IPS-20b (cell line): ENCODE measurements at regions not wholly inside any gene's neighbourhood (a gene's known extent, or its start where the extent isn't known, plus 50 kb on each side); places are given as distances from the start of the nearest gene placed in this dataset.
A peak's percentile ranks its signal among the peaks of the same experiment; 100 is the strongest.

Source experiments
- H3K27ac ChIP-seq: one replicate; pipeline ENCODE4 v1.5.1; 2013; ENCODE audit warnings: low read length
- H3K27me3 ChIP-seq: 2 replicates; pipeline ENCODE4 v1.6.1; 2013; ENCODE audit warnings: mild to moderate bottlenecking, low read length, inconsistent platforms; ENCODE audit not compliant: insufficient read depth
- H3K36me3 ChIP-seq: 2 replicates; pipeline ENCODE4 v1.6.1; 2013; ENCODE audit warnings: low read depth, mild to moderate bottlenecking, inconsistent platforms, low read length, moderate library complexity; ENCODE audit not compliant: insufficient read depth
- H3K4me1 ChIP-seq: 2 replicates; pipeline ENCODE4 v1.6.1; 2013; ENCODE audit warnings: mild to moderate bottlenecking, control low read depth, inconsistent platforms, low read length, moderate library complexity; ENCODE audit not compliant: insufficient read depth
- H3K4me3 ChIP-seq: 2 replicates; pipeline ENCODE4 v1.5.1; 2013; ENCODE audit warnings: mild to moderate bottlenecking, low read length, inconsistent platforms
- H3K9ac ChIP-seq: 2 replicates; pipeline ENCODE4 v1.6.1; 2013; ENCODE audit warnings: low read depth, mild to moderate bottlenecking, inconsistent platforms, low read length, moderate library complexity
- H3K9me3 ChIP-seq: 2 replicates; pipeline ENCODE4 v1.6.1; 2013; ENCODE audit warnings: mild to moderate bottlenecking, low read depth, low read length, inconsistent platforms; ENCODE audit not compliant: insufficient read depth

DNA sequence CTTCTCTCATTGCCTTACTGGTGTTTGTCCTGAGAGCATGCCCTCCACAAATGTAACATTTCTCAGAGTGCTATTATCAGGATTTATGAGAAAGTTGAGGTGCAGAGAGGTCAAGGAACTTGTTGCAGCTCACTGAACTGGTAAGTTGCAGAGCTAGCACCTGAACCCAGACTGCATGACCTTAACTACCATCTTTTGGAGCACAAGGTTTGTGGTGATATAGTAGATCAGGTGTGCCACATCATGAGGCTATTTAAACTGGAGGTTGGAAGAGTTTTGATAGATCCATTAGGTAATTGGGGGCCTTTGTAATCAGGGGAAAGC lies 112.0 kb upstream of the CITED2 start:
- Histone ChIP-seq H3K27ac (no peak overlapping the region), H3K4me1 (peaks cover 15% of the 10 kb centered on the region), H3K9ac (no peak overlapping the region), H3K4me3 (no peak overlapping the region), H3K9me3 (no peaks in the 10 kb centered on the region), H3K27me3 (no peaks in the 10 kb centered on the region), H3K36me3 (no peaks in the 10 kb centered on the region)

DNA sequence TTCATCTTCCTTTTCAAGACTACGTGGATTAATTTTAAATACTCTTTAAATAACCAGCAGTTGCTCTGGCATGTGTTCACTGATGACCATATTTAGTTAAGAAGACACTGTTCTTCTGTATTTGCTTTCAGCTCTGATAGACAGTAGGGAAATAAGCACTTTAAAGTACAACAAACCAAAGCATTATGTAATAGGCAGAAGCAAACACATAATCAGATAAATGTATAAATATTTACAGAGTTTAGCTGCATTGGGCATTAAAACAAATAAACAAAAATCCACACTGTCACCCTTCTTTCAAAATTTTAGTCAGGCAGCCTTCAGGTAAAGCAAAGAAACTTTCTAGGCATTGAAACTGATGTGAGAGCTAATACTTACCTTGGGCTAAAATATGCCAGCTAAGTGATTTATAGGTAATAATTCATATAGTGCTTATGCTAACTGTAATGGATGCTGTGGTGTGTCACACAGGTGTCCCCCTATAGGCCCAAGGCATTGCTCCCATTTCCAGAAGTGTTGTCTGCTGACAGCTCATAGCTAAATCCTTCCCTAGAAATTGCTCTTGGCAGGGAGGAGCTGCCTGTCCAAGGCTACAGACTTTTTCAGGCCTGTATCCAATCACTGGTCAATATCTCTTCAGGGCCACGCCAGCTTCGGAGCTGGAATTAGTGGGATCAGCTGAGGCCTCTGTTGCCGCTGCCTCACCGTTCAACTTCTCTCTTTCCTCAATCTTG lies 111.5 kb upstream of the CITED2 start:
- Histone ChIP-seq H3K9ac (no peak overlapping the region), H3K4me3 (no peak overlapping the region)

DNA sequence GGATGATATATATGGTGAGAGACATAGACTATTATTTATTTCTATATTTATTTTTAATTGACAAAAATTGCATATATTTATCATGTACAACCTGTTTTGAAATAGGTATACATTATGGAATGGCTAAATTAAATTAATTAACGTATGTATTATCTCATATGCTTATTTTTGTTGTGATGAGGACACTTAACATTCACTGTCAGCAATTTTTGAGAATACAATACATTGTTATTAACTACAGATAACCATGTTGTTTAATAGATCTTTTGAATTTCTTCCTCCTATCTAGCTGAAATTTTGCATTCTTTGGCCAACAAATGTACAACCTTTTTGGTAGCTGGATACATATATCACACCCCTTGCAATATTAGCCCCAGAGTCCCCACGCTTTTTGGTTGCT lies 110.7 kb upstream of the CITED2 start:
- no peaks in the 10 kb centered on the region for H3K9me3 ChIP-seq
- no peaks in the 10 kb centered on the region for H3K36me3 ChIP-seq
- no peaks in the 10 kb centered on the region for H3K27me3 ChIP-seq
- H3K4me3 ChIP-seq: no peak overlapping the region
- H3K27ac ChIP-seq: no peak overlapping the region
- peaks cover 23% of the 10 kb centered on the region for H3K4me1 ChIP-seq
- no peak overlapping the region for H3K9ac ChIP-seq

More for the DNA sequence above, 111.5 kb upstream of the CITED2 start:
- Histone ChIP-seq H3K9me3 (no peaks in the 10 kb centered on the region), H3K4me1 (peaks cover 16% of the 10 kb centered on the region), H3K27ac (no peak overlapping the region), H3K27me3 (no peaks in the 10 kb centered on the region), H3K36me3 (no peaks in the 10 kb centered on the region)

DNA sequence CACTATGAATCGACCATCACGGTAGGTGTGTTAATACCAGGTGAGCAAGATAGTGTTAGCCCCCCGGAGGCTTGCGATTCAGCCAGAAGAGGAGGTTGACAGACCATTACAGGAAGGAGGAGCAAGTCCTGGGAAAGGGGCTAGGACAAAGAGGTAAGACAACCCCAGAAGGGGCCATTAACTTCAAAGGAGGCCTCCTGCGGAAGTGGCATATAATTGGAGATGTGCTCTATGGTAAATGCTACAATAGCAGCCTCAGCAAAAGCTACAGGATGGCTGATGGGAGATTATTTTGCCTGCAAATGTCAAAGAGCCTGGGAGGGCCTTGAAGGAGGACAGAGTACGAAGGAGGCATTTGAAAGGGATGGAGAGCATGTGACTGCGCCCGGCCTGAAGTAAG lies 108.6 kb upstream of the CITED2 start:
- Histone ChIP-seq H3K36me3 (no peaks in the 10 kb centered on the region), H3K27me3 (no peaks in the 10 kb centered on the region), H3K9me3 (no peaks in the 10 kb centered on the region), H3K4me1 (peaks cover 32% of the 10 kb centered on the region), H3K9ac (no peak overlapping the region), H3K4me3 (no peak overlapping the region), H3K27ac (no peak overlapping the region)

- no peaks in the 10 kb centered on the region for H3K36me3 ChIP-seq
- H3K4me1 ChIP-seq: peaks cover 40% of the 10 kb centered on the region
- H3K9me3 ChIP-seq: no peaks in the 10 kb centered on the region
- H3K27me3 ChIP-seq: no peaks in the 10 kb centered on the region
- H3K9ac ChIP-seq: no peak overlapping the region
- H3K27ac ChIP-seq: no peak overlapping the region
- no peak overlapping the region for H3K4me3 ChIP-seq
These were observed 107.8 kb upstream of the CITED2 start for GRCh38 chr6:139482287-139482686.

DNA sequence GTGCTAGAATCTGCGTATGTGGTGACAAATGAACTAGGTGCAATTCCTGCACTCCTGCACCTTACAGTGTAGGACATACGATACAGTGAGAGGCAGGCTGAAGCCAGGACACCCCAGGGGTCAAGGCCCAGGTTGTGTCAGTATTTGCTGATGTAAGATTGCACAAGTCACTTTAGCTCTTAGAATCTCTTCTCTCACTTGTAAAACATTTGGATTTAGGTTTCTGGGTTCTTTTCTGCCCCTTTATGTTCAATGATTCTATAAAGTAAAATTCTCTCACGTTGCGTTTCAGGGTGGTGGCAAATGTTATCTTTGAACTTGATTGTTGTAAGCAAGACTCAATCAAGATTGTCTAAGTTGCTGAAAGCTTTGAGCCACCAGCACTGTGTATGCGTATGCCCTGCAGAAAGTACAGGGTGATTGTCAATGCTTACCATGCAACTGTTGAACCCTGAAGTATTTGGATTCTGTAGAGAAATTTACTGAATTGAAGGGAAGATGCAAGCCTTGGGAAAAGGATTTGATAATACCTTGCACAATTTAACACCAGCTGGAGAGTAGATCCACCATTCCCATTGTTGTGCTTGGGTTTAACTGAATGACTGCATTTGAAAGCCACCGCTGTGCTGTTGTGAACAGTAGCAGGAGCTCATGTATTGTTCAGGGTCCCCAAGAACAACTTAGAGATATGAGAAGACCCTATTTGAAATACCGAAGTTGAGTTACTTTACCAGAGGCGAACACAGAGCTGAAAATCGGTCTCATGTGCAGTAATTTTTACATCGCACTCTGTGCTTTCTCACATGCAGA lies 106.1 kb upstream of the CITED2 start:
- no peak overlapping the region for H3K9ac ChIP-seq
- peak overlapping the region; percentile 1; the same call in 1 of the 2 replicates for H3K4me3 ChIP-seq
- H3K27ac ChIP-seq: no peak overlapping the region
- no peaks in the 10 kb centered on the region for H3K27me3 ChIP-seq
- peaks cover 48% of the 10 kb centered on the region for H3K4me1 ChIP-seq
- H3K36me3 ChIP-seq: no peaks in the 10 kb centered on the region
- no peaks in the 10 kb centered on the region for H3K9me3 ChIP-seq

GRCh38 chr6:139479433-139480222 lies 105.2 kb upstream of the CITED2 start:
- H3K9me3 ChIP-seq: no peaks in the 10 kb centered on the region
- no peak overlapping the region for H3K4me3 ChIP-seq
- H3K36me3 ChIP-seq: no peaks in the 10 kb centered on the region
- no peak overlapping the region for H3K9ac ChIP-seq
- no peak overlapping the region for H3K27ac ChIP-seq
- H3K4me1 ChIP-seq: peaks cover 55% of the 10 kb centered on the region
- no peaks in the 10 kb centered on the region for H3K27me3 ChIP-seq

DNA sequence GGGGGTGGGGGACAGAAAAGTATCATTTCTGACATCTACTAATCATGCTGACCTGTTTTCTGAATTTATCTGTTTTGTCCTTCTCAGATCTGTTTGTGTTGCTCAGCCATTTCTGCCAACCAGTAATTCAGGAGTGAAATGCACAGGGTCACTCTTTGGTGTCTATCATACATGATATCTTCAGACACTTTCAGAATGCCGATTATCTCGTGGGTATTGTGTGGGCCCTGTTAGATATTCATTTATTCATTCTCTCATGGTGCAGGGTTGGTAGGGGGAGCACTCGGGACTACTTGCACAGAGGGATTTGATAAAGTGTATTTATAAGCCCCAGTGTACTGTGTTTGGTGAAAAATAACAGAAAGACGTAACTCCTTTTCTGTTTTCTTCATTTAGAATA lies 101.2 kb upstream of the CITED2 start:
- Histone ChIP-seq H3K4me1 (peaks cover 59% of the 10 kb centered on the region; the same call in 1 of the 2 replicates), H3K9ac (no peak overlapping the region)

DNA sequence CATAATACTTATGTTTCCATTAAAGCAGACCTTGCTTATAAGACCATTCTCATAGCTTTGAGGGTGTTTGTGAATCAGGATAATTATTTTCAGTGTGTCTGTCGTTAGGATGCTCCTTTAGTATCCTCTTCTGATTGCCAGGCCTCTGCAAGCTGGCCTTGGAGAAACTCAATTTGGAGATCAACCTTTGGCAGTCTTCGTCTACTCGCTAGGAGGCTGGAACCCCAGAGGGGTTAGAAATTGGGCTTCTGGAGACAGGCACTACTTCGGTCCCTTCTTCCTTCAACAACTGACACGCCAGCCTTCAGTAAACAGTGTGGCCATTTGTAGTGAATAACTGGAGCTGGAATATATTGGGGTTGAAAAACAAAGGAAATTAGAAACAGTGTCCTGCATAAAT lies 100.8 kb upstream of the CITED2 start:
- Histone ChIP-seq H3K4me1 (peaks cover 55% of the 10 kb centered on the region; the same call in 1 of the 2 replicates), H3K9me3 (no peaks in the 10 kb centered on the region), H3K27me3 (no peaks in the 10 kb centered on the region), H3K4me3 (no peak overlapping the region), H3K27ac (no peak overlapping the region), H3K9ac (no peak overlapping the region), H3K36me3 (no peaks in the 10 kb centered on the region)

More for the DNA sequence above, 101.2 kb upstream of the CITED2 start:
- Histone ChIP-seq H3K9me3 (no peaks in the 10 kb centered on the region), H3K27ac (no peak overlapping the region), H3K36me3 (no peaks in the 10 kb centered on the region), H3K4me3 (no peak overlapping the region), H3K27me3 (no peaks in the 10 kb centered on the region)

DNA sequence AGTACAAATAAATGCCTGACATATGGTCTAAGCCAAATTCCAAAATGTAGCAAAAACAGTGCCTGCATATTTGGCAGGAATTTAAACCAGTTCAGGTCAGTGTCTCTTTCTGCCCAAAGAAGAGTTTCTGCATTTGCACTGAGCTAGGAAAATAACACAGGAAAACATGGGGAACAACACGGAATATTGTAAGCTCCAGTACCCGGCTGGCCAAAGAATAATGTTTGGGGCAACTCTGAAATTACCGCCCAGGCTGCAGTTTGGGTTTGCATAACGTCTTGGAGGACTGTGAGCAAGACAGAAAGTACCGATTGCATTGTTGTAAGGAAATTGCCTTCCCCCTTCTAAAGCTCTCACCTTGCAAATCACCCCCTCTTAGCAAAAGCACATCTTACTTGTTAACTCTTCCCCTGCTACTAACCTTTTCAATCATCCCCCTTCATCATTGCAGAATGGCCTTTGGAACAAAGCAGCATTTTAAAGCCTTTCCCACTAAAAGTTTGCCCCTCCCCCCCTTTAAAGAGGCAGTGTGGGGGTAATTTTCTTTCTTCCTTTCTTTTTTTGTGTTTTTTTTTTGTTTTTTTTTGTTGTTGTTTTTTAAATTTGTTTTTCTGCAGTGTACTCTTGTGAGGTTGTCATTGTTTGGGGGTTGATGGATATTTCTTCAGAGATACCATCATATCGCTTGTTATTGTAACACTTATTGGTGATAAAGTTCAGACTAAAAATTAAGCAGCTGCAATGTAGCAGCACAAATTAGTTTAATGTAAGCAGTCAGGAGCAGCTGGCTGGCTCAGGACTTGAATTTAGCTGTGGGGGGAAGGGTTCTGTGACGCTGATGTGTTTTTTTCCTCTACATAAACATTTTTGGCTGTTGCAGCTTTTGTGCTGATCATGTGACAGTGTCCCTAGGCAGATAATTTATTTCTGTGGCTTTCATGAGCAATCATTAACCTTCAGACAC lies 100.0 kb upstream of the CITED2 start:
- Histone ChIP-seq H3K4me1 (peaks cover 49% of the 10 kb centered on the region; the same call in 1 of the 2 replicates), H3K4me3 (peak overlapping the region; percentile 41; the same call in 1 of the 2 replicates), H3K27me3 (no peaks in the 10 kb centered on the region), H3K9ac (peak overlapping the region; percentile 61; the same call in 1 of the 2 replicates), H3K36me3 (no peaks in the 10 kb centered on the region), H3K9me3 (no peaks in the 10 kb centered on the region), H3K27ac (peak overlapping the region; percentile 75)

GRCh38 chr6:139473731-139474130 lies 99.3 kb upstream of the CITED2 start:
- Histone ChIP-seq H3K27ac (no peak overlapping the region), H3K27me3 (no peaks in the 10 kb centered on the region), H3K4me1 (peaks cover 45% of the 10 kb centered on the region; the same call in 1 of the 2 replicates), H3K36me3 (no peaks in the 10 kb centered on the region), H3K9me3 (no peaks in the 10 kb centered on the region), H3K4me3 (peak overlapping the region; percentile 41; the same call in 1 of the 2 replicates), H3K9ac (peak overlapping the region; percentile 61; the same call in 1 of the 2 replicates)
